HG03045 (cell line): ENCODE measurements at regions not wholly inside any gene's neighbourhood (a gene's known extent, or its start where the extent isn't known, plus 50 kb on each side); places are given as distances from the start of the nearest gene placed in this dataset.

Source experiments
- ATAC-seq: cut with Tn5 transposase; IDR thresholded peaks from one replicate; pipeline ENCODE4 v1.9.1; 2021; ENCODE audit warnings: mild to moderate bottlenecking, moderate library complexity; ENCODE audit not compliant: unreplicated experiment

DNA sequence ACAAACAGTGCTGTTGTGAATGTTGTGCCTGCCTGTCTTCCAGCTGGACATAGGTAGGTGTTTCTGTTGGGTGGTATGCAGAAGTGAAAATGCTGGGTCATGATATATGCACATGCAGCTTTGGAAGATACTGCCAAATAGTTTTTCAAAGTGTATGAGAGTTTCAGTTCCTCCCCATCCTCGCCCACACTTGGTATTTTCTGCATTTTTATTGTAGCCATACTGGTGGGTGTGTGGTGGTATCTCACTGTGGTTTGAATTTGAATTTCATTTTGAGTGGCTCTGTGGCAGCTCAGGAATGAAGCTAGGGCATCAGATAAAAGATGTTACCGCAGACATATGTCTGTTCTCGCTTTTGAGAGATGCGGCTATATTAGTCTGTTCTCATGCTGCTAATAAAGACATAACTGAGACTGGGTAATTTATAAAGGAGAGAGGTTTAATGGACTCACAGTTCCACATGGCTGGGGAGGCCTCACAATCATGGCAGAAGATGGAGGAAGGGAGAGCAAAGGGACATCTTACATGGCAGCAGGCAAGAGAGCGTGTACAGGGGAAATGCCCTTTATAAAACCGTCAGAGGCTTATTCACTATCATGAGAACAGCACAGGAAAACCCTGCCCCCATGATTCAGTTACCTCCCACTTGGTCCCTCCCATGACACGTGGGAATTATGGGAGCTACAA is 183.1 kb downstream of the CAND1 start:
- ATAC-seq: peak; percentile 60

DNA sequence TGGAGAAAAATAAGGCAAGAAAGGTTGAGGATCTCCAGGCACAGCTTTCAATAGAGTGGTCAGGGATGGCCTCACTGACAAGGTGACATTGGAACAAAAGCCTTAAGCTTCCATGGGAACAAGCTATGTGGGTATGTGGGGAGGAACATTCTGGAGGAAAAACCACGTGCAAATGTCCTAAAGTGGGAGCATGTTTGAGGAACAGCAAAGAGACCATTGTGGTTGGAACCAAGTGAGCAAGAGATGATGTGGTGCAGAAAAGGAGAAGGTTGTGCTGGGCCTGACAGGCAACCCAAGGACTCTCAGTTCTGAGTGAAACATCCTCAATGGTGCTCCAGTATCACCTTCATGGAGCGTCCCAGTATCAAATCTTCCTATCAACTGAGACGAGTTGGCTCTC is 184.0 kb downstream of the CAND1 start:
- ATAC-seq: no peak

DNA sequence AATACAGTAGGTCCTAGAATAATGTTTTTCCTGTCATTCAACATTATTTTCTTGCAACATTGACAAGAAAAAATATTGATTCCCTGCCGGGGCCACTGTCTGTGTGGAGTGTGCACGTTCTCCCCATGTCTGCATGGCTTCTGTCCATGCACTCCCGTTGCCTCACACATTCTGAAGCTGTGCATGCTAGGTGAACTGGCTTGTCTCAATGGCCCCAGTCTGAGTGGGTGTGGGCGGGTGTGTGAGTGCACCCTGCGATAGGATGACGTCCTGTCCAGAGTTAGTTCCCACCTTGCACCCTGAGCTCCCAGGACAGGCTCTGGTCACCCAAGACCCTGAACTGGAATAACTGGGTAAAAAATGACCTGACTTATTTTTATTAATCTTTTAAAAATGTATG is 186.1 kb downstream of the CAND1 start:
- ATAC-seq: no peak

DNA sequence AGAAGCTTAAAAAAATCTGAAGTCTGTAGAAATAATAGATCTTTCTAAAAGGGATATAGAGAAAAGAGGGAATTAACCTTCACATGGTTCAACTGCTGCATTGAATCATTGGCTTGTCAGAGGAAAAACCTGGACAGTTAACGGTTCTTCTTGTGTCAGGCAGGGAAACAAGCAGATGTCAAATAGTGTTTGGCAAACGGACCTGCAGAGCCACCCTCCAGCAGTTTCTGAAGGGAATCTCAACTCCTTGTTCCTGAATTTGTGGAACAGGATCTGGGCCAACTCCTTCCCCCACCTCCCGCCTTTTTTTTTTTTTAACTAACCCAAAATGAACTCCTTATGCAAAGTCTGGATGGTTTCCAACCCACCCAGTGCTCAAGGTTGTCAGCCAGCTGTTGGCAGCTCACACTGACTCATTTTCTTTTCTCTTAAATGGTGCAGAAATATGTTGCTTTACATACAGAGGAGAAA is 187.3 kb downstream of the CAND1 start:
- no peak for ATAC-seq

DNA sequence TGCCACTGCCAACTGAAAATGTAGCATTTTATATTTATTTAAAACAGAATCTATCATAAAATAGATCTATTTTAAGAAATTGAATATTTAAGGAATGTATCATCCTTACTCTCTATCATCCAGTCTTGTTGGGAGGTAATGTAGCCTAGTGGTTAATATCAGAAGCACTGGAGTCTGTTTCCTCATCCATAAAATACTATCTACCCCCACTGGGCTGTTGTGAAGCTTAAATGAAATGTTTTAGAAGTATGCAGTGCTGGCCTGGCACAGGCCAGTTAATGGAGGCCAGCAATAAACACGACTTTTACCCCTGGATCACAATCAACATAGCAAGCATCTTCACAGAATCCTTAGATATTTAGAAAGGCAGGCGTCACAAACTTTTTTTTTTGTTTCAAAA is 188.0 kb downstream of the CAND1 start:
- no peak for ATAC-seq

DNA sequence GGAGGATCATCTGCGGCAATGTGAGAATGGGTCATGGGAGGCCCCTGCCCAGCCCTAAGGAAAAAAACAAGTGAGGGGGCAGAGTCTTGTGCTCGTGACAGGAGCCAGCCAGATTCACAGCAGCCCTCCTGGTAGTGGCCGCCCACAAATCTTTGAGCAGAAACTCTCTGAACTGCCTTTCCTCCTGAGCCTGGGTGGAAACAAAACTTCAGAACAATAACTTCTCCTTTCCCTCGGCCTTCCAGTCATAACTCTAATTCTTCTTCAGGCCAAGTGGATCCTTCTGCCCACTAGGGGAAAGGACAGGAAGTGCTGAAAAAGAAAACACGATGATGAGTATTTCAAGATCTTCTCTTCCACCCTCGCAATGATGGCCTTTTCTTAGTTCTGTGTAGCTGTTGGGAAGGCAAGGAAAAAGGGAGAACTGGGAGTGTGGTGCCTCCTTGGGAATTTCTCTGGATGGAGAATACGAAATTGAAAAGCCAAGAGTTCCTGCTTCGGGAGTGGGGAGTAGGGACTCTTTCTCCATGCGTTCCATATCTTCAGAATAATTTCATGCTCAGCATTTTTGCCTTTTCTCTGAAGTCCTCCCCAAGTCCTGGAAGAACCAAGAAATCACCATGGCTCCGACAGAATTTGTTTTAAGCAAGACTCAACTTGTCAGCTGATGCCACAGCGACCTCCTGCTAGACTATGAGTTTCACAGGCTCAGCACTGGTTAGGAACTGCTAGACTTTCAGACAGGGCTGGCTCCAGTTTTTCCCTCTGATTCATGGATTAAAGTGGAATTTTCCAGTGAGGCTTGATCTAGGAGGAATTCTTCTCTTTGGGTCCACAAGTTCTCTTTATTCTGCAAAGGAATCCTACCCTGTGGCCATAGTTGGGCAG is 188.9 kb downstream of the CAND1 start:
- ATAC-seq: no peak

DNA sequence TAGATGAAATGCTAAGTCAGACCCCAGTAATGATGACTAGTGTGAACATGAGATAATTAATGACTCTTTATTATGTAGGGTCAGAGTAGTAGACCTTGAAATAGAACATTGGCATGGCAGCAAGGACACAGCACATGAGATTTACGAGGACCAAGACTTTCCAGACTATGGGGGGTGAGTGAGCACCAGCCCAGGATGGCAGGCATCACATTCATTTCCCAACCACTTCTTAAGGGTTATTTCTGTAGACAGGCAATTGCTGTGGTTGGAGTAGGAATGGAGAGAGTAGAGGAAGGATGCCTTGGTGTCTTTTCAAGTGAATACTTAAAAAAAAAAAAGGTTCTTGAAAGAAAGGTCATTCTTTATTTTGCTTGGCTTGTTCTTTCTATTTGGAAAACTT is 189.4 kb upstream of the DYRK2 start:
- no peak for ATAC-seq

DNA sequence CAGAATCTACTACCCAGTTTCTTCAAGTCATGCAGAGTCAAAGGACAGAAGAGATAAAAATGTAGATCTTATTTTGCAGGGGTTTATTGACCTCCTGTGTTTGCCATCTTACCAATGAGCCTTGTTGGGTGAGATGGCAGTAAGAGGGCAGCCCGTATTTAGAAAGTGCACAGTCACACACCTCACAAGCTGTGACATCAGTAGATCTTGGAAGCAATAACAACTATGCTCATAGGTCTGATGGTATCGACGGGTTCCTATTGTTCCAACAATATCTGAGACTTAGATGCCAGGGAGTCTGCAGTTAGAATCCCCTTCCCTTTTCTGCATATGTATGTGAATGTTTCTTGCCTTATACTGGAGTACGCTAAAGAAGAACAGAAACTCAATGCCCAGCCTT is 189.0 kb upstream of the DYRK2 start:
- ATAC-seq: no peak

DNA sequence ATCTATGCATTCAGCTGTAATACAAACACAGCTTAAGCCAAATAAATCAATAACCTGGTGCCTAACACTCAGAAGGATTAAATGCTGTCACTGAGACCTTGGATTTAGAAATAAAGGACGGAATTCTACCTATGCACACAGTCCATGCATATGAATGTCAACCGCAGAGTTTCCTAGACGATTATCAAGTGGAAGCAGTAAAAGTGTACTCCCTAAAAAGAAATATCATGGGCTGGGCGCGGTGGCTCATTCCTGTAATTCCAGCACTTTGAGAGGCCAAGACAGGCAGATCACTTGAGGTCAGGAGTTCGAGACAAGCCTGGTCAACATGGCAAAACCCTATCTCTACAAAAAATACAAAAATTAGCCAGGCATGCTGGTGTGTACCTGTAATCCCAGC is 188.2 kb upstream of the DYRK2 start:
- no peak for ATAC-seq

DNA sequence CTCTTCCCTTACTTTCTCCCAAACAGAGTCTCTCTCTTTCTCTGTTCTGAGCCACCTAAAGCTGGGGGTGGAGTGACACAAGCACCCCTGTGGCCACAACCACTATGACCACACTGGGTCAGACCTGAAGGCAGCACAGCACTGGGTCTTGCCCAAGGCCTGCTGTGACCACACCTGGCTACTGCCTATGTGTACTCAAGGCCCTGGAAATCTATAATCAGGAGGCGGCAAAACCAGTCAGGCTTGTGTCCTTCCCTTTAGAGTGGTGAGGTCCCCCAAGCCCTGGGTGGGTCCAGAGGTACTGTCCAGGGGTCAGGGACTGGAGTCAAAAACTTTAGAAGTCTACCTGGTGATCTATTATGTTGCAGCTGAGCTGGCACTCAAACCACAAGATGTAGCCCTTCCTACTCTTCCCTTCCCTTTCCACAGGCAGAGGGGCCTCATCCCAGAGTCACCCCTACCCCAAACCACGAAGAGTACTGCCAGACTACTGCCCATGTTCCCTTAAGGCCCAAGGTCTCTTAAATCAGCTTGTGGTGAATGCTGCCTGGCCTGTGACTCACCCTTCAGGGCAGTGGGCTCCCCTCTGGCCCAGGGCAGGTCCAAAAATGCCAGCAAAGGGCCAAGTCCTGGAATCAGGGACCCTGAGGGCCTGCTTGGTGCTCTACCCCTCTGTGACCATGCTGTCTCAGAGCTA is 179.8 kb upstream of the DYRK2 start:
- no peak for ATAC-seq

DNA sequence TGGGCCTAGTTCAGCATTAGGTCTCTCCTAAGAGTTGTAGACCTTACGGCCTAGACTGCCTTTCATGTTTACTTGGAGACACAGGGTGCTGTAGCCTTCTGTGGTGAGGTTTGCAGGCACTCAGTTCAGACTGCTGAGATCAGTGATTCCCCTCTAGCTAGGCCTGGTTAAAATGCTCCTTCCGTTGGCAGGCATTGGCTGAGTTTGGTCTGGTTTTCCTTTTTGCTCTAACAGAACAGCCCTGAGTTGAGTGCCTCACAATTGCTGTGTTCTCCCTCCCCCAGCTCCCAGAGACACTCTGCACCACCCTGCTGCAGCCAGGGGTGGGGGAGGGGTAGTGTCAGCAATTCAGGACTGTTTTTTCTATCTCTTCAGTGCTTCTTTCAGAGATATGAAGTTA is 178.9 kb upstream of the DYRK2 start:
- no peak for ATAC-seq

DNA sequence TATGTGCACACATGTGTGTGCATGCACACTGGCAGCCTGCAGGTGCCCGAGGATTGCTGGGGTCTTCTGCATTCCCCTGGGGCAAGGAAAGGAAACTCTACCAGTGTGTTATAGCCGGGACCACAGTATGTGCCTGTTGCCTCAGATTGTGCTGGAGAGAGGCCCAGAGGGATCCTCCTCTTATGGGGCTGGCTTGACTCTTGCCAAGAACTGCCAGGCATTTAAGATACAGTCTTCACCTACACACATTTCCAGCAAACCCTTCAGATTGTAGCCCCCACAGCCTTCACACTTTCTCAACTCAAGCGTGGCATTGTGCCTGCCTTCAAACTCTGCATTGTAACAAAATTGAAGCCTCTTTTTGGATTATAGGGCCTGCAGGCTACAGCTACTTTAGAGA is 176.7 kb upstream of the DYRK2 start:
- ATAC-seq: no peak

DNA sequence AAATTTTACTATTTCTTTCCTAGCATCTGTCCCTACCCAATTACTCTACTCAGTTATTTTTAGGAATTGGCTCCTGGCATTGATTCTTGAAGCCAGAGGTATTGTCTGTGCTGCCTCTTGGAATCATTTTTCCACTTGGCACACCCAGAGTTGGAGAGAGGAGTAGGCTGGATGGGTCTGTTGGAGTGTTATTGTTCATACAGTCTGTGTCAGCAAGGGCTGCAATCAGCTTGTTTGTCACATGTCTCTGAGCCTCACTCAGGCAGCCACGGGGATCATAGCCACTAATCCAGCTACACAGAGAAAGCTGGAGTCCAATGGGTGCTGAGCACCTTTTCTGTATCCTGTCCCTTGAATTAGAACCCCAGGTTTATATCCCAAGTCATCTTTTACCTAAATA is 176.0 kb upstream of the DYRK2 start:
- no peak for ATAC-seq

DNA sequence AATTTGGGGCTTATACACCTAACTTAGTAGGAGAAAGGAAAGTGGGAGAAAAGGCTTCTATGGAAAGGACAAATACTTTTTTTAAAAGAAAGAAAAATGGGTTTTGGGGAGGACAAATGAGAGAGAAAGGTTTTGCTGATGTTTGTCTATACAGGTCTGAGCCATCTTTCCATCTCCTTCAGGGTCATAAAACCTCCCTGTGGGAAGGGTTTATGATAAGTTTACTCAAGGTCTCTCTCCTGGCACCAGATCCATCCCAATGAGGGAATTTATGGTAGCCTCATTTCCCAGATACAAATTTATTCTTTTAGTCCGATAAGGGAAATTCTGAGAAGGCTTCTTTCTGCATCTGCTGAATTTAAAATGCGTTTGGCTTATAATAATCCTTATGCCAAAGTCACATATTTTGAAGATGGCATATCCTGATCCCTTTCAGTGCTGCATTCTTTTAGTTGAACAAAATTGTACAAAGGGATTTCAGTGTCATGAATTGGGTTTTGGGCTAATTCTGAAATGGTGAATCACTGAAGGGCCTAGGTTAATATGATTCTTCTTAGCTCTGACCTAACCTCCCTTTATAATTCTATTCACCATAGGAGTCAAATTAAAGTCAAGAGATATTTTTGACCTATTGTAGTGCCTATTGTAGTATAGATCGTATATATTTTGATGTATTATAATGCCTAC is 173.5 kb upstream of the DYRK2 start:
- ATAC-seq: no peak

DNA sequence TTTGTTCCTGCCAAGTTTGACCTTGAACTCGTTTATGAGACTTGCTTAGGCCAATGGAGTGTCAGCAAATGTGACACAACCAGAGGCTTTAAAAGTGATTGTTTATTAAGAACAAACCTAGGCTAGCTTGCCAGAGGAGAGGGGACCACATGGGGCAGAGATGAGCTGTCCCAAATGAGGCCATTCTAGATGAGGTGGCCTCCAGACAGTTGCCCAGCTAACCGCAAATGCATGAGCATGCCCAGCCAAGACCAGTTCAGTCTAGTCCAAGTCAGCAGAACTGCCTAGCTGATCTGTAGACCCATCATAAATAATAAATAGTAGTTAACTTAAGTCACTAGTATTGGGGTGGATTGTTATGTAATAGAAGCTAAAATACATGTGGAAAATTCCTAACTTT is 172.8 kb upstream of the DYRK2 start:
- no peak for ATAC-seq

DNA sequence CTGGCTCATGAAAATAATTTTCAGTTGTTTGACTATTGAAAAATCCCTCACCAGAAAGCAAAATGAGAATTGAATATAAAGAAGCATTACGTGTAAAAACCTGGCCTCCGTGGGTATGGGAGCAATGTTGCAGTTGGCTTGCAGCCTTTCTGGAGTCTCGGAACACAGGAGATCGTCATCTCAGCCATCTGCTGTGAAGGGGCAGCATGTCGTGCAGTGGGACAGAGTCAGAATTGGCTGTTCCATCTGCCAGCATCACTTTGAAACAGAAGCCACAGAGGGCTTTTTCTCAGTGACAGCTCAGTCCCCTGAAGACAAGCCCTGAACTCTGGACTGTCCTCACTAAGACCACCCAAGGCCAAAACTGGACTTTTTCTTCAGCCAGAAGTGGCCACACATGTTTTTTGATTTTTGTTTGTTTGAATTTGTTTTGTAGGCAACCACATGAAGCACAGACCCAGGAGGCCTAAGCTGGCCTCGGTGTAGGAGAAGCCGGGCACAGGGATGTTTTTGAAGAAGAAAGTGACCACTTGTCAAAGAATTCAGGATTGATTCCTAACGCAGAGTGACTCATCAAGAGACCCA is 170.8 kb upstream of the DYRK2 start:
- ATAC-seq: no peak

DNA sequence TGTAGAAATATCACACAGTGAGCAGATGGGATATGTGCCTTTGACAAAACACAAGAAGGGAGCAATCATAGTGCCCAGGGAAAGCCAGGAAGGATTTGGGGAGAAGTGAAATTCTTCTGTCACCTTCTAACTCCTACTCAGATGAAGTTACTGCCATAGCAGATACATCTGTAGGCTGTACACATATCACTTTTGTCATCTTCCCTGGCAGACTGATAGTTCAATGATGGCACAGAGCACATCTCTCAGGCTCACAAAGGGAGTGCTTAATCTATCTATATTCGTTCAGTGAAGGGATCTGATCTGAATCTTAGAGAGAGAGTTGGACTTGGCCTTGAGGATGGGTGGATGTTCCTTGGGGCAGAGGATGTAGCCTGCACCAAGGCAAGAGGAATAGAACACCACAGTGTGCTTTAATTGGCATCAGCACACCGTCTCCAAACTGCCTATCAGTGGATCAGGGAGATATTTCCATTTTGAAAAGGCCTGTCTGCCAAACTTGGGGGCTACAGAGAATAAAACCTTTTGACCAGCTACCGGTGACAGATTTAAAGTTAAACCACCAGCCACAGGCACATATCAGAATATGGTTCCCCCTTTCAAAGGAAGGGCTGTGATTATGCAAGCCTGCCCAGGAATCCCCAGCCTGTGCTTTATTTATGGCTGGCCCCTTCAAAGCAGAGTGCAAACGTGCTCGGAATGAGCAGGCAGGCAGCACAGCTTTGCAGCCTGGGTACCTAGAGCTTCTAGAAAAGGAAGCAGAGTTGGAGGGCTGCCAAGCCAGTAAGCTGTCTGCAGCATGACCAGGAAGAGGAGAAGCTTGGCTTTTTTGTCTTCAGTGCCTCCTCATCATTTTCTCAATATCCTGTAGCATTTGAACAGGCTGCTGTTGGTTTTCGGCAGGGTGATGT is 165.5 kb upstream of the DYRK2 start:
- peak; percentile 64 for ATAC-seq

DNA sequence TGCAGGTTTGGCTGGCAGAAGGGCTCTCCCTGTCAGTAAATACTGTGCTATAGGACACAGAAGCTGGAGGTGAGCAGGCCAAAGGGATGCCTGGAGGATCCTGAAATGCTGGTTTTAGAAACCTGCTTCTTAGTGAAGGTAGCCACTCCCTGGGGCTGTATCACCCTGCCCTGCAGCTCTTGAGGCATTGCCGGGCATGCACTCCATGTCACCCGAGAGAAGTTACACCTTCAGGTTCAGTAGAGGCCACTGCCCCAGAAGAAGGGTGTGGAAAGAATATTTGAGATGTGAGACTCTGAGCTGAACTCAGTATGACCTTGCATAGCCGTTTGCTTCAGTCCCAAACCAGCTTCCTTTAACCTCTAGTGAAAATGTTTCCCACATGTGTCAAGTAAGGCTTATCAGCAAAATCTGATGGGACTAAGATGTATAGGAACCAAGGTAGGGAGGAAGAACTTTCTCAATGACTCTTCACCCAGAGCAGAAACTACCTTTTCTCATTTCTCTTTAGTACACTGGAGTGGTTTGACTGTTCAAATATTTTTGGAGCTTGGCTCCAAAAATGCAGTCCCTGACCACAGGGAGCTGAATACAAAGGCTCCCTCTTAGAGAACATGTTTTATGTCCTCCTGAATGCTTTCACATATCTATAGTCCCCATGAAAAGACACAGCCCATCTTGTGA is 164.5 kb upstream of the DYRK2 start:
- ATAC-seq: peak; percentile 46

DNA sequence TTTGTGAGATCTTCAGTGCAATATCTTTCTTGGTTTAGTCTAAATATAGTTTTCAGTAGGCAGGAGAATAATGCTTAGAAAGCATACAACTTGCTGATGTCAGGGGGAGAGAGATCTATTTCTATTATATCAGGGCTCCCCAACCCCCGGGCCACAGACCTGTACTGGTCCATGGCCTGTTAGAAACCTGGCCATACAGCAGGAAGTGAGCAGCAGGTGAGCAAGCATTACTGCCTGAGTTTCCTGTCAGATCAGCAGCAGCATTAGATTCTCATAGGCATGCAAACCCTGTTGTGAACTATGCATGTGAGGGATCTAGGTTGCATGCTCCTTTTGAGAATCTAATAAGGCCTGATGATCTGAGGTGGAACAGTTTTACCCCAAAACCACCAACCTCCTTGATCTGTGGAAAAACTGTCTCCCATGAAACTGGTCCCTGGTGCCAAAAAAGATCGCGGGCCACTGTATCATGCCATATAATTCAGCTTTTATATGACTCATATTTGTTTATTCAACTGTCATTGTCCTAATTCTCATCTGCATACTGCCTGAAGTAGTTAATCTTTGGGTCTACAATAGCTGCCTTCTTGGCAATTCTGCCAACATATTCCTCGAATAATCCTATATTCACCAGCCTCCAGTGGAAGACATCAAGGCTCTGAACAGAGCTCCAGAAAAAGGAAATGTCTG is 163.6 kb upstream of the DYRK2 start:
- ATAC-seq: no peak
